ENCODE measurements at regions not wholly inside any gene's neighbourhood (a gene's known extent, or its start where the extent isn't known, plus 50 kb on each side); places are given as distances from the start of the nearest gene placed in this dataset.

- peaks cover 14% of the 10 kb centered on the region for H3K9me3 Mint-ChIP-seq
These were observed 150.9 kb downstream of the SPCS3 start for GRCh38 chr4:176470671-176471070.

GRCh38 chr4:176475067-176475466 is 155.3 kb downstream of the SPCS3 start:
- Mint-ChIP-seq H3K4me3 (no peak overlapping the region), H3K27ac (ENCODE audit: unreplicated experiment) (no peak overlapping the region), H3K9me3 (peaks cover 12% of the 10 kb centered on the region), H3K27me3 (ENCODE audit: low read depth) (no peaks in the 10 kb centered on the region), H3K4me1 (peaks cover 5% of the 10 kb centered on the region), H3K36me3 (ENCODE audit: low read depth) (no peaks in the 10 kb centered on the region)
- TF ChIP-seq, protein P1, sequence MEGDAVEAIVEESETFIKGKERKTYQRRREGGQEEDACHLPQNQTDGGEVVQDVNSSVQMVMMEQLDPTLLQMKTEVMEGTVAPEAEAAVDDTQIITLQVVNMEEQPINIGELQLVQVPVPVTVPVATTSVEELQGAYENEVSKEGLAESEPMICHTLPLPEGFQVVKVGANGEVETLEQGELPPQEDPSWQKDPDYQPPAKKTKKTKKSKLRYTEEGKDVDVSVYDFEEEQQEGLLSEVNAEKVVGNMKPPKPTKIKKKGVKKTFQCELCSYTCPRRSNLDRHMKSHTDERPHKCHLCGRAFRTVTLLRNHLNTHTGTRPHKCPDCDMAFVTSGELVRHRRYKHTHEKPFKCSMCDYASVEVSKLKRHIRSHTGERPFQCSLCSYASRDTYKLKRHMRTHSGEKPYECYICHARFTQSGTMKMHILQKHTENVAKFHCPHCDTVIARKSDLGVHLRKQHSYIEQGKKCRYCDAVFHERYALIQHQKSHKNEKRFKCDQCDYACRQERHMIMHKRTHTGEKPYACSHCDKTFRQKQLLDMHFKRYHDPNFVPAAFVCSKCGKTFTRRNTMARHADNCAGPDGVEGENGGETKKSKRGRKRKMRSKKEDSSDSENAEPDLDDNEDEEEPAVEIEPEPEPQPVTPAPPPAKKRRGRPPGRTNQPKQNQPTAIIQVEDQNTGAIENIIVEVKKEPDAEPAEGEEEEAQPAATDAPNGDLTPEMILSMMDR (conservative IDR thresholded peaks at IDR 0.05) = no peak
- no peak for DNase-seq (ENCODE audit: low read depth, low spot score)

More at GRCh38 chr4:176470671-176471070, 150.9 kb downstream of the SPCS3 start:
- TF ChIP-seq, protein P1 (conservative IDR thresholded peaks at IDR 0.05) = no peak
- Mint-ChIP-seq H3K27me3 (ENCODE audit: low read depth) (no peaks in the 10 kb centered on the region), H3K4me3 (no peak overlapping the region), H3K27ac (ENCODE audit: unreplicated experiment) (no peak overlapping the region), H3K4me1 (no peaks in the 10 kb centered on the region), H3K36me3 (ENCODE audit: low read depth) (no peaks in the 10 kb centered on the region)
- DNase-seq (ENCODE audit: low read depth, low spot score) = no peak

DNA sequence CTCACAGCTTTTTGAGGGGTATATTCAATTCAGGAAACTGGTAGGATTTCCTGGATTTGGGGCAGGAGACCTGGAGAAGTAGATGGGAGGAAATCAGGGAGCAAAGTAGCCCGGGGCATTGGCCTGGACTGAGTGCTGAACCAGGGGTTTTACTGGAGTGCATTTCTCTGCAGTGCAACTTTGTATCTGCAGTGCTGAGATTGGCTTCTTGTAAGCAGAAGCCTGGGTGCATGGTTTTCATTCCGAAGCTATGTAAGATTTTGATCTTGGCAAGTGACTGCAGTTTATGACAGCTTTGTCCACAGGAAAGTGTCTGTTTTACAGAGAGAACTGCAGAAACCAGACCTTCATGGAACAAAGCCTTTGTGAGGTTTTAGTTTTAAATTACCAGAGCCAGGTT is 158.3 kb downstream of the SPCS3 start:
- TF ChIP-seq, protein P1 (conservative IDR thresholded peaks at IDR 0.05) = no peak
- peaks cover 2% of the 10 kb centered on the region for H3K36me3 Mint-ChIP-seq (ENCODE audit: low read depth)
- no peaks in the 10 kb centered on the region for H3K27me3 Mint-ChIP-seq (ENCODE audit: low read depth)
- no peak for DNase-seq (ENCODE audit: low read depth, low spot score)
- H3K4me1 Mint-ChIP-seq = peaks cover 8% of the 10 kb centered on the region
- H3K4me3 Mint-ChIP-seq = no peak overlapping the region
- no peak overlapping the region for H3K27ac Mint-ChIP-seq (ENCODE audit: unreplicated experiment)
- peaks cover 8% of the 10 kb centered on the region for H3K9me3 Mint-ChIP-seq

- Mint-ChIP-seq H3K27ac (ENCODE audit: unreplicated experiment) (no peak overlapping the region), H3K36me3 (ENCODE audit: low read depth) (peaks cover 2% of the 10 kb centered on the region), H3K4me1 (peaks cover 22% of the 10 kb centered on the region), H3K4me3 (no peak overlapping the region), H3K27me3 (ENCODE audit: low read depth) (no peaks in the 10 kb centered on the region), H3K9me3 (peaks cover 8% of the 10 kb centered on the region)
- TF ChIP-seq, protein P1 (conservative IDR thresholded peaks at IDR 0.05) = no peak
- DNase-seq (ENCODE audit: low read depth, low spot score) = no peak
These were observed 160.0 kb downstream of the SPCS3 start for GRCh38 chr4:176479767-176480166.

DNA sequence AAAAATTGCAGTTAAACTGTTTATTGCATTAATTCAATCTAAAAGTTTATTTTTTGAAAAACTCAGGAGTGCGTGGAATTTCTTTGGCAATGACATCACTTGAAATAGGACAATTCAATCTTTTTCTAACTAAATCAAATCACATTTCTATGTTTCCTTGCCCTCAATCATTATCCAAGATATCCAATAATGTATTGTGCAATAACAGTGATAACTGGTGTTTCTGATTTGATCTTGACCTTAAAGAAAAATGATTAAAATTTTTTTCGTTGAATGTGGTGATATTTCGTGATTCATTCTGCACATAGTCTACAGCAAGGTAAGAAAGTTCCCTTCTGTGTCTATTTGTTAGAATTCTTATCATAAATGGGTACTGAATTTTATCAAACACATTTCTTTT is 163.2 kb downstream of the SPCS3 start:
- no peak for DNase-seq (ENCODE audit: low read depth, low spot score)
- peaks cover 2% of the 10 kb centered on the region for H3K36me3 Mint-ChIP-seq (ENCODE audit: low read depth)
- H3K4me3 Mint-ChIP-seq = no peak overlapping the region
- peaks cover 22% of the 10 kb centered on the region for H3K4me1 Mint-ChIP-seq
- no peaks in the 10 kb centered on the region for H3K27me3 Mint-ChIP-seq (ENCODE audit: low read depth)
- H3K27ac Mint-ChIP-seq (ENCODE audit: unreplicated experiment) = no peak overlapping the region
- TF ChIP-seq, protein P1 (conservative IDR thresholded peaks at IDR 0.05) = no peak
- peaks cover 1% of the 10 kb centered on the region for H3K9me3 Mint-ChIP-seq

All from neural crest cell (in vitro differentiated cells).